Thyroid gland (tissue), 4 donors: ENCODE measurements at regions not wholly inside any gene's neighbourhood (a gene's known extent, or its start where the extent isn't known, plus 50 kb on each side); places are given as distances from the start of the nearest gene placed in this dataset.

Experiments used
- POLR2A ChIP-seq, 2 donors: fragments of 450-650 bp; IDR thresholded peaks; one replicate each; pipeline ENCODE4 v1.6.1; 2017; ENCODE audit warnings: antibody characterized with exemption in 2 of 2, mild to moderate bottlenecking in 2 of 2, moderate library complexity in 1 of 2
- TF ChIP-seq, protein P1 (sequence below), 6 experiments: fragments of 200-600 bp in 3 of 6; fragments of 450-650 bp in 3 of 6; sonication (generic) in 3 of 6; IDR thresholded peaks; one replicate each; pipeline ENCODE4 v1.5.1; 2016 to 2019; ENCODE audit warnings: antibody characterized with exemption in 6 of 6, mild to moderate bottlenecking in 2 of 6, inconsistent platforms in 1 of 6, moderate library complexity in 1 of 6

- TF ChIP-seq, protein P1, sequence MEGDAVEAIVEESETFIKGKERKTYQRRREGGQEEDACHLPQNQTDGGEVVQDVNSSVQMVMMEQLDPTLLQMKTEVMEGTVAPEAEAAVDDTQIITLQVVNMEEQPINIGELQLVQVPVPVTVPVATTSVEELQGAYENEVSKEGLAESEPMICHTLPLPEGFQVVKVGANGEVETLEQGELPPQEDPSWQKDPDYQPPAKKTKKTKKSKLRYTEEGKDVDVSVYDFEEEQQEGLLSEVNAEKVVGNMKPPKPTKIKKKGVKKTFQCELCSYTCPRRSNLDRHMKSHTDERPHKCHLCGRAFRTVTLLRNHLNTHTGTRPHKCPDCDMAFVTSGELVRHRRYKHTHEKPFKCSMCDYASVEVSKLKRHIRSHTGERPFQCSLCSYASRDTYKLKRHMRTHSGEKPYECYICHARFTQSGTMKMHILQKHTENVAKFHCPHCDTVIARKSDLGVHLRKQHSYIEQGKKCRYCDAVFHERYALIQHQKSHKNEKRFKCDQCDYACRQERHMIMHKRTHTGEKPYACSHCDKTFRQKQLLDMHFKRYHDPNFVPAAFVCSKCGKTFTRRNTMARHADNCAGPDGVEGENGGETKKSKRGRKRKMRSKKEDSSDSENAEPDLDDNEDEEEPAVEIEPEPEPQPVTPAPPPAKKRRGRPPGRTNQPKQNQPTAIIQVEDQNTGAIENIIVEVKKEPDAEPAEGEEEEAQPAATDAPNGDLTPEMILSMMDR (IDR thresholded peaks at IDR 0.05): no peak
- TF ChIP-seq POLR2A (IDR thresholded peaks at IDR 0.05): no peak
Observed at GRCh38 chr2:167388901-167389300, 500.6 kb downstream of the XIRP2 start.
